HEK293 (cell line): ENCODE measurements at regions not wholly inside any gene's neighbourhood (a gene's known extent, or its start where the extent isn't known, plus 50 kb on each side); places are given as distances from the start of the nearest gene placed in this dataset.

ENCODE experiments used
- SP2 ChIP-seq: fragments of 450-650 bp; formaldehyde crosslinking; IDR thresholded peaks from 2 replicates; pipeline ENCODE4 v1.5.1; 2016; ENCODE audit warnings: missing biosample characterization, missing genetic modification characterization
- ZBTB17 ChIP-seq: fragments of 450-650 bp; formaldehyde crosslinking; IDR thresholded peaks from 2 replicates; pipeline ENCODE4 v1.5.1; 2016; ENCODE audit warnings: missing biosample characterization, missing genetic modification characterization
- ZNF561 ChIP-seq: fragments of 450-650 bp; IDR thresholded peaks from 2 replicates; pipeline ENCODE4 v1.5.1; 2018; ENCODE audit warnings: missing biosample characterization, missing genetic modification characterization, borderline replicate concordance
- TF ChIP-seq, protein P1 (sequence below): fragments of 450-650 bp; IDR thresholded peaks from 2 replicates; pipeline ENCODE4 v1.5.1; 2018; ENCODE audit warnings: missing biosample characterization, missing genetic modification characterization
- TF ChIP-seq, protein P2 (sequence below): fragments of 450-650 bp; formaldehyde crosslinking; IDR thresholded peaks from 2 replicates; pipeline ENCODE4 v1.5.1; 2016; ENCODE audit warnings: missing biosample characterization, missing genetic modification characterization

DNA sequence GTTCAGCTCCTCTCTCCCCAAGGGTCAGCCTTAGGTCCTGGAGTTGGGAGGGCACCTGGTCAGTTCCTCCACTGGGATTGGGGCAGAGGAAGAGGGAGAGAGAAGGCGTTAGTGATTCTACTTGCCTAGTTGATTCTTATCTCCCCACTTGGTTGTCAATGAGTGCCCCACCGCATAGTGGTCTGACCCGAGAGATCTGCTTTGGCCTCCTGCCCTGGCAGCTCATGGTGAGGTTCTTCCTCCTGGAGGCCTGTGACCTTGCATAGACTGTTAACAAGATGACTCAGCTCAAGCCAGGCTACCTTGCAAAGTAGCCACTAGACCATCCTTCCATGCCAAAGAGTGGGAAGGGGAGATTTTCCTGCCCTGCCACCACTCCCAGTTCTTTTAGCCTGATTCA is 160.6 kb downstream of the TMEM200A start:
- TF ChIP-seq ZNF561 (tag by site-specific recombination) (no peak), SP2 (tag by site-specific recombination) (no peak), ZBTB17 (no peak)
- TF ChIP-seq, protein P1, sequence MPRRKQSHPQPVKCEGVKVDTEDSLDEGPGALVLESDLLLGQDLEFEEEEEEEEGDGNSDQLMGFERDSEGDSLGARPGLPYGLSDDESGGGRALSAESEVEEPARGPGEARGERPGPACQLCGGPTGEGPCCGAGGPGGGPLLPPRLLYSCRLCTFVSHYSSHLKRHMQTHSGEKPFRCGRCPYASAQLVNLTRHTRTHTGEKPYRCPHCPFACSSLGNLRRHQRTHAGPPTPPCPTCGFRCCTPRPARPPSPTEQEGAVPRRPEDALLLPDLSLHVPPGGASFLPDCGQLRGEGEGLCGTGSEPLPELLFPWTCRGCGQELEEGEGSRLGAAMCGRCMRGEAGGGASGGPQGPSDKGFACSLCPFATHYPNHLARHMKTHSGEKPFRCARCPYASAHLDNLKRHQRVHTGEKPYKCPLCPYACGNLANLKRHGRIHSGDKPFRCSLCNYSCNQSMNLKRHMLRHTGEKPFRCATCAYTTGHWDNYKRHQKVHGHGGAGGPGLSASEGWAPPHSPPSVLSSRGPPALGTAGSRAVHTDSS: no peak
- TF ChIP-seq, protein P2, sequence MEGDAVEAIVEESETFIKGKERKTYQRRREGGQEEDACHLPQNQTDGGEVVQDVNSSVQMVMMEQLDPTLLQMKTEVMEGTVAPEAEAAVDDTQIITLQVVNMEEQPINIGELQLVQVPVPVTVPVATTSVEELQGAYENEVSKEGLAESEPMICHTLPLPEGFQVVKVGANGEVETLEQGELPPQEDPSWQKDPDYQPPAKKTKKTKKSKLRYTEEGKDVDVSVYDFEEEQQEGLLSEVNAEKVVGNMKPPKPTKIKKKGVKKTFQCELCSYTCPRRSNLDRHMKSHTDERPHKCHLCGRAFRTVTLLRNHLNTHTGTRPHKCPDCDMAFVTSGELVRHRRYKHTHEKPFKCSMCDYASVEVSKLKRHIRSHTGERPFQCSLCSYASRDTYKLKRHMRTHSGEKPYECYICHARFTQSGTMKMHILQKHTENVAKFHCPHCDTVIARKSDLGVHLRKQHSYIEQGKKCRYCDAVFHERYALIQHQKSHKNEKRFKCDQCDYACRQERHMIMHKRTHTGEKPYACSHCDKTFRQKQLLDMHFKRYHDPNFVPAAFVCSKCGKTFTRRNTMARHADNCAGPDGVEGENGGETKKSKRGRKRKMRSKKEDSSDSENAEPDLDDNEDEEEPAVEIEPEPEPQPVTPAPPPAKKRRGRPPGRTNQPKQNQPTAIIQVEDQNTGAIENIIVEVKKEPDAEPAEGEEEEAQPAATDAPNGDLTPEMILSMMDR: no peak
